ENCODE measurements at regions not wholly inside any gene's neighbourhood (a gene's known extent, or its start where the extent isn't known, plus 50 kb on each side); places are given as distances from the start of the nearest gene placed in this dataset.

- DNase-seq = no peak
Observed at GRCh38 chr10:131653554-131654470, 247.0 kb upstream of the PPP2R2D start.

GRCh38 chr10:131654471-131655087 is 246.2 kb upstream of the PPP2R2D start:
- no peak for DNase-seq

- DNase-seq = no peak
Observed at GRCh38 chr10:131655101-131655849, 245.5 kb upstream of the PPP2R2D start.

DNA sequence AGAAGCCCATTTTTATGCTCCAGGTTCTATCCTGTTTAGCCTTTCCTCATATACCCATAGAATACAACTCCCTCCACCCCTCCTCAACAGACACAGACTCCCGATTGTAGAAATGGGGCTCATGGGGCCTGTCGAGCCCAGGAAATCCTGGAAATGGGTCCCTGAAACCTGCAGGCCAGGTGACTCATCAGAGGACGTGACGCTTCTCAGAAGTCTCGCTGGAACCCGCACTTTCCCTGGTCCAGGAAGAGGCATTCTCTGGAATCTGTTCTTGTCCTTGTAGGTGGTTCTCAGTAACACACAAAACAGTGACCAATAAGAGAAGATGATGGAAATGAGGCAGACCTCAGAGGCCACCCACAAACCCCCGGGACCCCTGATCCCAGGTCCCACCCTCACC is 244.8 kb upstream of the PPP2R2D start:
- no peak for DNase-seq

GRCh38 chr10:131656431-131656841 is 244.4 kb upstream of the PPP2R2D start:
- DNase-seq = no peak

DNA sequence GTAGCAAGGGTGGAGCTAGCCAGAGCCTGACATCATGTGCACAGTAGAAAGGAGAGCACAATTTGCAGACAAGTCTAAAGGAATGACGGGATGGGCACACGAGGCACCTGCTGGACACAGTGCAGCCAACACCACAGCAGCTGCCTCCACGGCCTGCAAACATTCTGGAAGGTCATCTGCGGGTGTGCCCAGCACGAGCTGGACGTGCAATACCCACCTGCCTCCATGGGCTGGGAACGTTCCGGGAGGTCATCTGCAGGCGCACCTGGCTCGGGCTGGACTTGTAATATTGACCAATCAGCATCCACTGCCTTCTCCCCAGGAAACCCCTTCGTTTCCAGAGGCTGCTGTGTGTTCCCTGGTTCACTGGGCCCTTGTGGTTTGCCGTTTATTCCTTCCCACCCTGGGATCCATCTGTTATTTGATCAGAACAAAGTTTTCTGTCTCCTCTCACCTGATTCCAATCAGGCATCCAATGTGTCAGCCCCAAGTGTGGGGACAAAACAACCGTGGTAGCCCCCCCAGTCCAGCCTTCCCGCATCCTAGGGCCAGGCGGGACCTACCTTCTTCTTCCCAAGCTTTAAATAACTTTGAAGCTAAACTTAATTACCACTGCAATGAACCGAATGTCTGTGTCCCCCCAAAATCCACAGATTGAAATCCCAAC is 243.4 kb upstream of the PPP2R2D start:
- DNase-seq = no peak

GRCh38 chr10:131657985-131658330 is 242.8 kb upstream of the PPP2R2D start:
- DNase-seq = no peak

DNA sequence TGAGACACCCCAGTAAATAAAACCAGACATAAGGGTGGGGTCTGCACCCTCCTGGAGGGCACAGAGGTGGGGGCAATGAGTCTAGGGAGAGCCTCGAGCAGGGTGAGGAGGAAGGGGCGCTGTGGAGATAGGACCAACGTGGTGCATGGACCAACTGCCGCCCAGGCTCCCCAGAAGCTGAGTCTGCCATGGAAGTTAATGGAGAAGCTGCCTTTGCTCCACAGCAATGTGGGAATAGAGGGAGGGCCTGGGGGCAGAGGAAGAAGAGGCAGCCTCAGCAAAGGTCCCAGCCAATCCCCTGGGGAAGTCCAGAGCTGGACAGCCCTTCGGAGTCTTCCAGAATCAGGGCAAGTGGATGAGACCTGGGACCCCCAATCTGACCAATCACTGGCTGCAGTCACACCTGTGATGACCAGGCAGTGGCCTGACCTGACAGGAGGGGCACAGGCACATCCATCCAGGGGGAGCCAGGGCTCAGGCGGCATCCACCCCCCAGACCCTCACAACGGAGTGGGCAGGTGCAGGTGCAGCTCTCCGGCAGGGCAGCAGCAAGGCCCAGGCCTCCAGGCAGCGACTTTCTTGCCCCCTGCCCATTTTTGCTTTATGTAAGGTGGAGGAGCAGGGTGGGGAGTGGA is 242.2 kb upstream of the PPP2R2D start:
- no peak for DNase-seq

DNA sequence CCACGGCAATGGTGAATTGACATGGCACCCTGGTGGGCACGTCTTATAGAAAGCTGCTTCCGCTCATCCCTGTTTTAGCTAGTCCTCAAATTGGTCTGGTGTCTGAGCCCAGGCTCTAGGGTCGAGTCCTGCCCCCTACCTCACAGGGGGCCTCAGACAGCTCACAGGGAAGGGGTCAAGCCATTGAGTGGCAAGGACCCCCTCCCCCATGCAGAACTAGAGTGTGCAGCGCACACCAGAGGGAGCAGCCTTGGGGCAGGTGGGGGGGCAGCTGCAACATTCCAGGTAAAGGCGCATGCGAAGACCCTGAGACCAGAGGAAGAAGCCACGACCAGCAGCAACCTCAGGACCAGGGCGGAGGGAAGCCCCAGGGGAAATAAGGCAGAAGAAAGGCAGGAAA is 240.4 kb upstream of the PPP2R2D start:
- DNase-seq = no peak

DNA sequence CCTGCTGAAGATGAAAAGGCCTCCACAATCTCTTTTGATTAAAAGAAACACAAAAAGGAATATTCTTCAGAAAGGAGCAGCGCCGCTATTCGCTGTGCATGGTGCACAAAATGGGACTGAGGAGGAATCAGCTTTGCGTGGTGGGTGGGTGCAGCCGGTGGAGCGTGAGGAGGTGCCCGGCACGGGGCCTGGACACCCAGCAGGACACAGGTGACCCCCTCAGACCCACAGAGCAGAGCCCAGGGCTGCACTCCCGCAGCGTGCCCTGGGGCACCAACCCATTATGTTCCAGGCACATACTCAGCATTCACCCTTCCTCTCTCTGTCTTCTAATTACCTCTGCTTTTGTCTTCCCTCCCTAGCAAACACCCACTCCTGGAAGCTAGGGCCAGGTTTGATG is 238.0 kb upstream of the PPP2R2D start:
- DNase-seq = no peak

- DNase-seq = no peak
Observed at GRCh38 chr10:131663351-131663750, 237.5 kb upstream of the PPP2R2D start.

DNA sequence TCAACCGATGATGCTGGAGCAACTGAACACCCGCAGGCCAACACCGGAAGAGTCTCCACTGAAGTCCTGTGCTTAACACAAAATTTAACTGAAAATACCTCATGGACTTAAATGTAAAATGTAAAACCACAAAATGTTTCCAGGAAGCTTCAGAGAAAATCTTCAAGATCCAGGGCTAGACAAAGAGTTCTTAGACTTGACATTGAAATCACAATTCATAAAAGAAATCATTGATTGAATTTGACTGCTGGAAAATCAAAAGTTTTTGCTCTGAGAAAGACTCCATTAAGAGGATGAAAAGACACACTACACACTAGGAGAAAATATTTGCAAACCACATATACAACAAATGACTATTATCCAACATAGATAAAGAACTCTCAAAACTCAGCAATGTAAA is 234.7 kb upstream of the PPP2R2D start:
- no peak for DNase-seq

GRCh38 chr10:131667047-131667446 is 233.8 kb upstream of the PPP2R2D start:
- no peak for DNase-seq

DNA sequence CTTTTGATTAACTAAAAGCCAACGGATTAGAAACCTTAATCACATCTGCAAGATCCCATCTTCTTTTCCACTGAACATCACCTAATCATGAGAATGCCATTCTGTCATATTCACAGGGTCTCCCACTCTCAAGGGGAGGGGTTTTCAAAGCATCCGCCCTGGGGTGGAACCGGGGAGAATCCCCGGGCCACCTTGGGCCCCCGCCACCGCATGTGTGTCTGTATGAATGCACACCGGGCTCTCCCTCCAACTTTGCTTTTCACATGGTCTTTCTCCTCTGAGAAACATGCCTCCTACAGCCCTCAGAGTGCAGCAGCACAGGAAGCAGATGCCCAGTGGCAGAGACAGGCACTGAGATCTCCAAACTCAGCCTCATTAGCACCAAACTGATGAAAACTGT is 233.2 kb upstream of the PPP2R2D start:
- no peak for DNase-seq

GRCh38 chr10:131668903-131669302 is 231.9 kb upstream of the PPP2R2D start:
- DNase-seq = no peak

DNA sequence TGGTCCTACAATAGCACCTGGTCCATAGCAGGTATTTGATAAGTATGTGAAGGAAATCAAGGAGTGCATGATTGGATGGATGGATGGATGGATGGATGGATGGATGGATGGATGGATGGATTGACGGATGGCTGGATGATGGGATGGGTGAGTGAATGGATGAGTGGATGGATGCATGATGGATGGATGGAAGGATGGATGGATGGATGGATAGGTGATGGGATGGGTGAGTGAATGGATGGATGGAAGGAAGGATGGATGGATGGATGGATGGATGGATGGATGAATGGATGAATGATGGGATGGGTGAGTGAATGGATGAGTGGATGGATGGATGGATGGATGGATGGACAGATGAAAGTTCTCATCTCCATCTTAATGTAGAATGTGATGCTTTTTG is 231.0 kb upstream of the PPP2R2D start:
- no peak for DNase-seq

DNA sequence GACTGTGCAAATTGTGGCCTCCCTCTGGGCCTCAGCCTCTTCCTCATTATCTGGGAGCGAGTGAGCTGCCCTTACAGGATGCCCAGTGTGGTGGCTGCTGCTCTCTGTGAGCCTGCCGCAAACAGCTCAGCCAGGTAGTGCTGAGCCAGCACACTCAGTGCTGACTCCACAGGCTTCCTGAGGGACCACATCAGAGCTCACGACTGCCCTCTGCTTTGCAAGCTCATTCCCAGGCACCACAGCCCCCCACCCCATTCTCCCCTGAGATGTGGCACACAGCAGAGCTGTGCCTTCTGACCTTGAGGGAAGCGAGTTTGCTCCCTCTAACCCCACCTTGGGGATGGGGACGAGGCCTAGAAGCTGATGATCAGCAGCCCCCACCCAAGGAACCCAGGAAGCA is 230.5 kb upstream of the PPP2R2D start:
- DNase-seq = no peak

DNA sequence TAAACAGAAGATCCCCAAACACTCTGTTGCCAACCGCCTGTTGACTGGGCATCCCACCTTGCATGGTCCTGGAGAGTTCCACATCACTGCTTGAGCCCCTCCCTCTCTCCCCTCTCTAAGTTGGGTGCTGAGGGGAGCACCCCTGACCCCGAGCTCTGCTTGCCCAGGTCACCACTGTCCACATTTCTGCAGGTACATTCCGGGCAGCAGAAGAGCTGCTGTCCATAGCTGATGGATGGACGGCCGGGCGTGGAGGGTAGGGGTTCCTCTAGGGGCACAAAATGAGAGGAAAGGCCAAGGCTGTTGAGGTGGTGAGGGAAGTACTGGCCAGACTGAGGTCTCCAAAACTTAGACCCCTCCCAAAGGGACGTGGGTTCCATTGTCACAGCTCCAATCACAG is 227.4 kb upstream of the PPP2R2D start:
- no peak for DNase-seq

- no peak for DNase-seq
Observed at GRCh38 chr10:131674130-131674529, 226.7 kb upstream of the PPP2R2D start.

- no peak for DNase-seq
Observed at GRCh38 chr10:131675104-131675503, 225.7 kb upstream of the PPP2R2D start.

DNA sequence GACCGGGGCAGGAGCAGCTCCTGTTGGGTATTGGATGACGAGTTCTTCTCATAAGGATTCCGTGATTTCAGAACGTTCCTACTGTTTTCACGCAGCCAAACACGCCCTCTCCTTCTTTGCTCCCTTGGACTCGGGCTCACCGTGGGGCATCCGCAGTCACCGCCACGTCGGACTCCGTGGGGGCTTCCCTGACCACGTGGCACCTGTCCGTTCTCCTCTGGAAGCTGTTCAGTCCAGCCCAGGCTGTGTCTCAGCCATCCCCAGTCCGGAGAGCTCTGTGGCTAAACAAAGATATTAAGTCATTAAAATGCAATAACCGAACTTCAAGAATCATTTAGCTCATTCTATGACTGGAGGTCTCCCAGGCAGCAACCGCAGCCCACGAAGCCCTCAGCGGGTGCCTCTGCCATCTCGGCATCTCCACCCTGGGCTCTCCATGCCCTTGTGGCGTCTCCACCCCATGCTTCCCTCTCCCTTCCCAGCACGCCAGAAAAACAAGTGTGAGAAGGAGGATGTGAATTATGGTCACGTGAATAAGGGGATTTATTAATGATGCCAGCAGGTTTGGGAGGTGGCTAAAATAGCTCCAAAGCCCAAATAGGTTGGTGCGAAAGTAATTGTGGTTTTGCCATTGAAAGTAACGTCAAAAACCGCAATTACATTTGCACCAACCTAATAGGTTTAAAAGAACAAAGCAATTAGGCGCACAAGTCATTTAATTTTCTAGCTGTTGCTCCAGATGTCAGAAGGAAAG is 224.6 kb upstream of the PPP2R2D start:
- no peak for DNase-seq

DNA sequence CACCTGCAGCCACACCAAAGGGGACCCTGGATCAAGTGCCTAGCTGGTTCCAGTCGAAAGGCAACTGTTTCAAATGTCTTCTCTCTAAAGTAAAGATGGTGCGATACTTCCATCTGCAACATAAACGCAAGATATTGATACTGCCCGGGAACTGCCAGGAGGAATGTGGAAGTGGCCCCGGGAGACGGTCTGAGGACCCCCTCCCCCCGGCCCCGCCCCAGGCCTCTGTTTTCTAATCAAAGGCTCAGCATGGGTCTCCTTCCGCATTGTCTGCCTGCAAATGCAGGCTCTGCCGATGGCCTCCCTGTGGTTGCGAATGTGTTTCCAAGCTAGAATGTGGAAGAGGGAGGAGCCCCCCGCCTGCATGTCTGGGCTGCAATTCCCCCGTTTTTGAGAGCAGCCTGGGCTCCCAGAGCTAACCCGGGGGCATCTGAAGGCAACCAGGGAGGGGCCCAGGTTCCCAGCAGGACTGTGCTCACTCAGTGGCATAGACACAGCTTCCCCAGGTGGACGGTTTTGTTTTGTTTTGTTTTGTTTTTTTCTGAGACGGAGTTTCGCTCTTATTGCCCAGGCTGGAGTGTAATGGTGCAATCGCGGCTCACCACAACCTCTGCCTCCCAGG is 223.9 kb upstream of the PPP2R2D start:
- DNase-seq = no peak
